NCI-H510A treated with DMSO at 0.1 percent for 48 hours (cell line): ENCODE measurements at regions not wholly inside any gene's neighbourhood (a gene's known extent, or its start where the extent isn't known, plus 50 kb on each side); places are given as distances from the start of the nearest gene placed in this dataset.
A peak's percentile ranks its signal among the peaks of the same experiment; 100 is the strongest.

Experiments
- DNase-seq: peaks from one replicate; lab custom pipeline; 2025; lab: John Stamatoyannopoulos, UW

DNA sequence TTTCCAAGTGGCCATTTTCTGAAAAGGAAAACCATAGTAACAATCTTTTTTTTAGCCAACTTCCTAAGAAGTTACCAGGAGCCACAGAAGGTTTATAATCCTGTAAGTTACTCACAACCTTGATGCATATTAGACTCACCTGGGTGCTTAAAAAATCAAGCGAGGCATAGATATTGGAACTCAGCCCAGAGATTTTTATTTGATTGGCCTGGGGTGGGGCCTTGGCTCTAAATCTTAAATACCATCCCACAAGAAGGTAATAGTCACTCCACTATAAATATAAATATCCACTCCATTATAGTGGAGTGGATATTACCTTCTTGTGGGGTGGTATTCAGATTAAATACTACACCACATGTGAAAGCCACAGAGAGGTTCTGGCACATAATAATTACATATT lies 429.6 kb downstream of the RFC3 start:
- DNase-seq = no peak

GRCh38 chr13:34249546-34250039 lies 431.6 kb downstream of the RFC3 start:
- no peak for DNase-seq

GRCh38 chr13:34250151-34250670 lies 432.3 kb downstream of the RFC3 start:
- no peak for DNase-seq

DNA sequence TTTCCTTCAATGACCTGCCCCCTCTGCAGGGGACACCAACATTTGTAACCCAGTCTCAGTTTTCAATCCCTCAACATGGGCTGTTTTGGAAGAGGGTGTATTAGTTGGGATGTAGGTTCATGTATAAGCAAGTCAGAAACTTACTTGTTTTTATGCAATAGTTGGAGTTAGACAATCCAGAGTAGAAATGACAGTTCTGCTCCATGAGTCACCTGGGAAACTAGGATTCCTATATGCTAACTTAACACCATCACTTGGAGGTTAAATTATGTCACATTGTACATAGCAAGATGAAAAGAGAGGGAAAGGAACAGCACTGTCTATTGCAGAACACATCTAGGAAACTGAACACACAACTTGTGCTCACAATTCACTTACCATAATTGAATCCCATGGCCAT lies 436.4 kb downstream of the RFC3 start:
- no peak for DNase-seq

GRCh38 chr13:34255711-34256110 lies 437.8 kb downstream of the RFC3 start:
- DNase-seq = no peak

- DNase-seq = no peak
These were observed 438.3 kb downstream of the RFC3 start for GRCh38 chr13:34256236-34256635.

DNA sequence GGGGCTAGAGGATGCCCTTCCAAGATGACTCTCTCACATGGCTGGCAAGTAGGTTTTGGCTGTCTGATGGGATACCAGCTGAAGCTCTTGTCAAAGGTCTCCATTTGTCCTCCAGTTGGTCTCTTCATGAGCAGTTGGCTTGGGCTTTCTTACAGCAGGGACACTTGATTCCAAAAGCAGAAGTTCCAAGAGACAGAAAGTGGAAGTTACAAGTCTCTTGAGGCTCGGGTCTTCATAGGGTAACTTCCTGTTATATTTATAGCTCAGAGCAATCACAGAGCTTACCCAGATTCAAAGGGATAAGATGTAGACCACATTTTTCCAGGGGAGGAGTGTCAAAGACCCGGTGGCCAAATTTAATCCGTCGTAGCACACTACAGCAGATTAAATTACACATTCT lies 440.0 kb downstream of the RFC3 start:
- DNase-seq = no peak

DNA sequence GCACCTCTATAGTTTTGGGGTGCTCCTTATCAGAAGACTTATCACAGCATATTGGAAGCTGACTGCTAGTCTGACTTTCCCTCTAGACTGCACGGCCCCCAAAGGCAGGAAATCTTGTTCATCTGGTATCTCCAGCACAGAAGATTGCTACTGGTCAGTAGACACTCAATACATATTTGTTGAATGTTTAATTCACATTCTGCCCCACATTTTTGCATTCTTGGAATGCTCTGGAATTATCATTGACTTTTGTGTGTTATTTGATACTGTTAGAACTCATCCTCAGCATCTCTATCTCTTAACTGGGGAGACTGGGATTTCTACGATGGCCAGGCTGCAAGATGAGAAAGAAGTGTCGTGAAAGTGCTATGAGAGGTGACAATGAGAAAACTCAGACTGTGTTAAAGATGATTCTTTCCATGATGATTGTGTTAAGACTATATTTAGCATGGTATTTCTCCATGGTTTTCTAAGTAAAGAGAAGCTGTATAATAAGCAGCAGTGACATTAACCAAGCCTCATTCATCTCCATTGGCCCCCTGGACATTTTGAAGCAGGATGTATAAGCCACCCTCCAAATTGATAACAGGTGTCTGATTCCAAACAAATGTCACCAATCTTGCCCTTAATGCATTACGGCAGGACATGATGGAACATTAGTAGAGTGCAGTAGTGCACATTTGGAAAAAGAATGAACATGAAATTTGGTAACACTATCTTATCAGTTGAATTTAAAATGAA lies 440.9 kb downstream of the RFC3 start:
- DNase-seq = no peak

GRCh38 chr13:34263681-34264080 lies 445.7 kb downstream of the RFC3 start:
- no peak for DNase-seq

- DNase-seq = no peak
These were observed 447.2 kb downstream of the RFC3 start for GRCh38 chr13:34265046-34265679.

GRCh38 chr13:34276764-34277163 lies 458.8 kb downstream of the RFC3 start:
- DNase-seq = no peak

DNA sequence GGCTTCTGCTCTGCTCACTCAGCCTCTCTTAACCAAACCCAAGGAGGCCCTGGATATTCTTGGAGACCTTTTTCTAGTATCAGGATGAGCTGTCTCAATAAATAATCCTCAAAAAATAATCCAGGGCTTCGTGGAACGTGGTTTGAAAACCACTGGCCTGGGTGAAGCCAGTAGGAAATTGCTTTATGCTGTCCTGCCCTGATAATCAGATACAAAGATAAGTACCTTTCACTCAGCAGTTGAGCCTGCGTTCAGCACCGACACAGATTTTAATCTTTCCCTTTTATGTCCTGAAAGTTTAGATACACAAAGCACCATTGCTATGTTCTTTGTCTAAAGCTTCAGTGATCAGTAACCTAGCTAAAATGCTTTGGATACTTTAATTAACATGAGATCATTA lies 460.0 kb downstream of the RFC3 start:
- no peak for DNase-seq

GRCh38 chr13:34278780-34279179 lies 460.8 kb downstream of the RFC3 start:
- DNase-seq = no peak

DNA sequence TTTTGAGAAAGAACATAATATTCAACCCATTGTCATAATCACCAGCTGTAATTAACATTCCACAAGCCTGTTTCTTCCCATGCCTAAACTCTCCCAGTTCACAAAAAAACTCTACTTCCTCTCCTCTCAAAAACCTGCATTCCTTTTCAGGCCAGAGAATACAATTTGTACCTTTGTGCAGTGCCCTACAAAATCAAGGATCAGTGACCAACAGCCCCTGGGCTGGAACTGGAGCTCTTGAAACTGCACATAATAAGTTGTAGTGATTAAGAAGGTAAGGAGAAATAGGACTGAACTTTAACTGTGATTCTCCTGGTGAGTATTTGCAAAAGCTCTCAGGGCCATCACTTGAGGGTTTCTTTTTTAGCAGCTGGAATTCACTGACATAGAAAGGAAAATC lies 472.7 kb downstream of the RFC3 start:
- DNase-seq = no peak

DNA sequence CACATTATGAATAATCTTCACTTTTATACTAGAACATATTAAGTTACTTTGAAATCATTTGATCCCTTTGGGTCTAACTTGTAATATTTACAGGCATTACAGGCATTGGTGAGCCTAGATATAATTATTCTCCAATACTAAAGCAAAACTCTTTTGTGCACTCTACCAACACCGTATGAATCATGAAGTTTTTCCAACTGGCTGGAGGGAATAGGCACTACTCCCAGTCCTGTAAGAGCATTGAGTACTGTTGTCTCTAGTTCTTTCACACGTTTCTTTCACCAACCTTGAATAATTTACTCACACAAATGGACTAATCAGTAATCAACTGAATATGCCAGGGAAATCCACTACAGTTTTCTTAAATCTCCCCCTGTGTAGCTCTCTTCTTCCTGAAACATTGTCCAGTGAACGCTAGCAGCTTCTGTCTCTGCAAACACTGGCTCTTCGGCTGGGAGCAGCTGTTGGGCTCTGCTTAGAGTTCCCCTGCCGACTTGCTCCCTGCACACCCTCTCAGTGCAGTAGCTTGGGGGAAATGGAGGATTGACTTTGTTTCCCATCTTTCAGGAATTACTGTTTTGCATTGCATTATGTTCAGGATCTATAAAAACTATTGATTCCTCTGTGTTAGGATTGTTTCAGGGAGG lies 476.7 kb downstream of the RFC3 start:
- DNase-seq = peak; percentile 37

DNA sequence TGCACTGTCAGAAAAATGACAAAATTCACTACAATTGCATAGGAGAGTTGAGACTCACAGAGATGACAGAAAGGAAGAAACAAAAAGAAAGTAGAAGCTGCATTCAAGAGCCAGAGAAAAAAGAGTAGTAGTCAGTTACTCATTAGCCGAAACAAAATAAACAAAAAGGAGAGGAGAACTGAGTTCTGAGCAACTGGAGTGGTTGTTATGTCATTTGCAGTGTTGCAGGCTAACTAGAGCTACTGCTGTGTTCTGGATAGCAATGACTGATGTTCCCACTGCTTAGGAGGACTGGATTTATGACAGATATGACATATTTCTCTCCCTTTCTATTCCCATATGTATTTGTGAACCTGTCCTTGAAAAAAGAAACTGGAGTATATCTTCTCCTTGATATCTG lies 482.6 kb downstream of the RFC3 start:
- DNase-seq = peak; percentile 8

GRCh38 chr13:34302596-34302995 lies 484.6 kb downstream of the RFC3 start:
- no peak for DNase-seq

- DNase-seq = no peak
These were observed 485.4 kb downstream of the RFC3 start for GRCh38 chr13:34303346-34303745.

DNA sequence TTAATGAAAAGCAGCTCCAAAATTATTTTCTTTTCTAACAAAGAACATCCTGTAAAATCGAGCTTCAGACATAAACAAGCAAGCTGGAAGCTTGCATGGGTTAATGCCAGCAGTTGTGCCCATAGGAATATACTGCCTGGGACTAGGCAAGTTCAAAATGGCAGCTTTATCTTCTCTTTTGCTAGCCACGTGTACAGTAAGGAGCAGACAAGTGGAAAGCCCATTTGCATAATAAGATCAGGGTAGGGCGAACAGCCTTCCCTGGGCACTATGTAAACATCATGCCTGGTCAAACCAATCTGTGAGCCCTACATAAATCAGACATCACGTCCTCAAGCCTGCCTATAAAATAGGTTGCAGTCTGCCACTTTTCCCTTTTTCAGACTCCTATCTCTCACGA lies 489.7 kb downstream of the RFC3 start:
- DNase-seq = peak; percentile 2

DNA sequence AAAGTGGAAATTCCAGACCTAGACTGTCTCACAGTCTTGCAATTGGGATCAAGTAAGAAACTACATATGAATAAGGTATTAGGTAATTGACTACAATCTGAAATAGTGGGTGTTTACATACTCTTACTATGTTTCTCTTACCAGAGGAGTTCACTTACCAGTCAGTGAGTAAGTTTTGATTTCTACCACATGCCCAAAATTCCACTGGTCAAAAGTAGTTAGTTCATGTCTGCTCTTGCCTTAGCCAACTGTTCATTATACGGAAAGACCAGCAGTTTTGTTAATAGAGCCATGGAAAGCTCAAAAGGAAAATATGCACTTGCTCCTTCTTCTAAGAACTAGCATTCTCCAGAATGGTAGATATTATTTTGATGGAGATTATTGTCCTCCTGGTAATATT lies 490.8 kb downstream of the RFC3 start:
- no peak for DNase-seq

DNA sequence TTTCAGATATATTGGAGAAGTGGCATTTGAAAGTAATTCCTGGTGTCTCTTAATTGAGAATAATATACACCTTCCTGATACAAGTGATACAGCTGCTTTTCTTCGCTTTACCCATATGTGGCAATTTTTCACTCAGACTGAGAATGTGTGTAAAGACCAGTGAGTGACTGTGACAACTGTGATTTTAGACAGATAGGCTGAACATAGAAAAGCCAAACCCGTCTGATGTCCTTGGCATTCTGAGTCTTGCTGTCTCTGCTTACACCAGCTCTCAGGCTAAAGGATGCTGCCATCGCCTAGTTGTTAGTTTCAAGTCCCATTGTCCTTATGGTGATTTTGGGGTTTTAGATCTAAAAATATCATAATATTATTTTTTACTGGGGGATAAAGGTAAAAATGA lies 492.6 kb downstream of the RFC3 start:
- DNase-seq = no peak

- no peak for DNase-seq
These were observed 493.3 kb downstream of the RFC3 start for GRCh38 chr13:34311251-34311650.

DNA sequence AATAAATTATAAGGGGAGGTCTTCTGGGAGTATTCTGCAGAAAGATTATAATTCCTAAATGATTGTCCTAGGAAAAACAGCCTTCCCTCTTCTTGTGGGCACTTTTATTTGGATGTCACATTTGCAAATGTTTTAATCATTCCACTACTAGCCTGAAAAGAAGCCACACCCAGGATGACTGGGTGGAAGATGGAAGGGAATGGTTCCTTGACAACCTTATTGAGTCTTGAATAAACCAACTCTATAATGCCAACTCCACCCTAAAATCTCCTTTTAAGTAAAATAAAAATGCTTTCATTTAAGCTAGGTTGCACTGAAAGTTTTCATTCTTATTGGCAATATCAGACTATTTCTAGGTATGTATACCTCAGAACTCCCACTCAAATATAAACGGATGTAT lies 494.6 kb downstream of the RFC3 start:
- DNase-seq = no peak
